HG03159 (cell line): ENCODE measurements at regions not wholly inside any gene's neighbourhood (a gene's known extent, or its start where the extent isn't known, plus 50 kb on each side); places are given as distances from the start of the nearest gene placed in this dataset.

ENCODE experiments used
- ATAC-seq: cut with Tn5 transposase; IDR thresholded peaks from one replicate; pipeline ENCODE4 v1.9.1; 2021; ENCODE audit warnings: mild to moderate bottlenecking, moderate library complexity; ENCODE audit not compliant: unreplicated experiment

- no peak for ATAC-seq
Measured at GRCh38 chr21:39124681-39125251, 58.5 kb downstream of the PSMG1 start.

- no peak for ATAC-seq
Measured at GRCh38 chr21:39123375-39123774, 59.9 kb downstream of the PSMG1 start.

- ATAC-seq = no peak
Measured at GRCh38 chr21:39121600-39122355, 61.5 kb downstream of the PSMG1 start.

- no peak for ATAC-seq
Measured at GRCh38 chr21:39120876-39121599, 62.2 kb downstream of the PSMG1 start.

GRCh38 chr21:39119891-39120290 lies 63.4 kb downstream of the PSMG1 start:
- no peak for ATAC-seq

- no peak for ATAC-seq
Measured at GRCh38 chr21:39118604-39119215, 64.5 kb downstream of the PSMG1 start.

GRCh38 chr21:39118061-39118460 lies 65.2 kb downstream of the PSMG1 start:
- ATAC-seq = no peak

- ATAC-seq = no peak
Measured at GRCh38 chr21:39117440-39117970, 65.7 kb downstream of the PSMG1 start.

GRCh38 chr21:39116761-39117439 lies 66.4 kb downstream of the PSMG1 start:
- no peak for ATAC-seq

- no peak for ATAC-seq
Measured at GRCh38 chr21:39115576-39116235, 67.5 kb downstream of the PSMG1 start.

- no peak for ATAC-seq
Measured at GRCh38 chr21:39114871-39115575, 68.2 kb downstream of the PSMG1 start.

- ATAC-seq = no peak
Measured at GRCh38 chr21:39111931-39112550, 71.2 kb downstream of the PSMG1 start.

- no peak for ATAC-seq
Measured at GRCh38 chr21:39110431-39110830, 72.8 kb downstream of the PSMG1 start.

- no peak for ATAC-seq
Measured at GRCh38 chr21:39109596-39110210, 73.5 kb downstream of the PSMG1 start.

- ATAC-seq = no peak
Measured at GRCh38 chr21:39109163-39109530, 74.1 kb downstream of the PSMG1 start.

GRCh38 chr21:39108291-39109162 lies 74.7 kb downstream of the PSMG1 start:
- ATAC-seq = no peak

- no peak for ATAC-seq
Measured at GRCh38 chr21:39107739-39108138, 75.5 kb downstream of the PSMG1 start.
